Osteoblast (primary cell): ENCODE measurements at regions not wholly inside any gene's neighbourhood (a gene's known extent, or its start where the extent isn't known, plus 50 kb on each side); places are given as distances from the start of the nearest gene placed in this dataset.

Experiments
- DNase-seq: peaks from one replicate; pipeline ENCODE4 v3.0.0; 2011; ENCODE audit warnings: low spot score, mixed read lengths; ENCODE audit not compliant: insufficient read length; ENCODE audit errors: missing footprints
- H2AFZ ChIP-seq: 2 replicates; pipeline ENCODE4 v1.6.0; 2011; ENCODE audit warnings: mild to moderate bottlenecking, low read length
- H3K27ac ChIP-seq: 2 replicates; pipeline ENCODE4 v1.5.1; 2011; ENCODE audit warnings: mild to moderate bottlenecking, low read depth, low read length, moderate library complexity
- H3K27me3 ChIP-seq: 2 replicates; pipeline ENCODE4 v1.6.0; 2012; ENCODE audit warnings: mild to moderate bottlenecking, control low read depth, inconsistent platforms, low read length, moderate library complexity; ENCODE audit not compliant: insufficient read depth
- H3K36me3 ChIP-seq: 2 replicates; pipeline ENCODE4 v1.5.1; 2011; ENCODE audit warnings: mild to moderate bottlenecking, low read length, control low read depth, moderate library complexity; ENCODE audit not compliant: insufficient read depth
- H3K4me1 ChIP-seq: 2 replicates; pipeline ENCODE4 v1.5.1; 2011; ENCODE audit warnings: mild to moderate bottlenecking, low read length, control low read depth, moderate library complexity; ENCODE audit not compliant: insufficient read depth
- H3K4me2 ChIP-seq: 2 replicates; pipeline ENCODE4 v1.6.0; 2011; ENCODE audit warnings: mild to moderate bottlenecking, low read length; ENCODE audit not compliant: insufficient read depth
- H3K4me3 ChIP-seq: fragments of 200-600 bp; sonication (generic); 3 replicates; pipeline ENCODE4 v1.5.1; 2012; ENCODE audit warnings: mild to moderate bottlenecking, low read length, inconsistent platforms; ENCODE audit not compliant: insufficient read depth
- H3K79me2 ChIP-seq: 2 replicates; pipeline ENCODE4 v1.6.0; 2012; ENCODE audit warnings: mild to moderate bottlenecking, low read length, control low read depth, inconsistent platforms; ENCODE audit not compliant: insufficient read depth
- H3K9me3 ChIP-seq: 2 replicates; pipeline ENCODE4 v1.5.1; 2011; ENCODE audit warnings: low read depth, low read length, control low read depth
- H4K20me1 ChIP-seq: 2 replicates; pipeline ENCODE4 v1.6.0; 2012; ENCODE audit warnings: mild to moderate bottlenecking, low read length, control low read depth; ENCODE audit not compliant: insufficient read depth
- TF ChIP-seq, protein P1 (sequence below): IDR thresholded peaks from 2 replicates; pipeline ENCODE4 v1.5.1; 2011; ENCODE audit warnings: mild to moderate bottlenecking, low read depth, low read length, moderate library complexity; ENCODE audit errors: extremely low read depth

DNA sequence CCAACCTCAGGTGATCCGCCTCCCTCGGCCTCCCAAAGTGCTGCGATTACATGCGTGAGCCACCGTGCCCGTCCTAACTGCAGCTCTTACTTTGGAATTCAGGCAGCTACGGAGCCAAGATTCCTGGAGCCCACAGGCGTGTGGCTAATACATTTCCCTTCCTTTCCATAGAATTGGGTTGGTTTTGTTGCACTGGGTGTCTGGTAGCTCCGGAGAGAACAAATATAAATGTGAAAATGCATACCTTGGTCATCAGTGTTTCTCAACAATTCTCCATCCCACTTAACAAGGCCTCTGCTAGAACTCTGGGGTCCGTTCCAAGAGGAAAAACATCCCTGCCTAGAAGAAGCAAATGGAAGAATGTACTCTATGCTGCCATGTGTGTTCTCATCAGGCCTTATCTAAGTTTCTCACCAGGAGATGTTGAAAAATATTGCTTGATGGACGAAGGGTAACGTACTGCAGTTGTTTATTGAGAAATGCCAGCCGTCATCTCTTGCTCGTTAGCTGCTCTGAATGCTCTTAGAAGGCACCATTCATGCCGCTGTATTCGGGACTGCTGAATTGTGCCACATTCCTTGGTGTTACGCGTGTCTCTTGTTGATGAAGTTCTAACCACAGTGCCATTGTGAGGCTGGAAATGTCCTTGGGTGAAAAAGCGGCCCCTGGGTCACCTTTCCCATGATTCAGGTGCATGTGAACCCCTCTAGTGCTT is 50.5 kb upstream of the CD99 start:
- Histone ChIP-seq H3K79me2 (no peaks in the 10 kb centered on the region), H3K4me1 (no peaks in the 10 kb centered on the region), H4K20me1 (no peaks in the 10 kb centered on the region), H3K9me3 (no peaks in the 10 kb centered on the region), H3K27ac (no peak overlapping the region), H3K27me3 (no peaks in the 10 kb centered on the region), H3K36me3 (no peaks in the 10 kb centered on the region), H3K4me2 (no peak overlapping the region), H2AFZ (no peak overlapping the region), H3K4me3 (no peak overlapping the region)
- TF ChIP-seq, protein P1, sequence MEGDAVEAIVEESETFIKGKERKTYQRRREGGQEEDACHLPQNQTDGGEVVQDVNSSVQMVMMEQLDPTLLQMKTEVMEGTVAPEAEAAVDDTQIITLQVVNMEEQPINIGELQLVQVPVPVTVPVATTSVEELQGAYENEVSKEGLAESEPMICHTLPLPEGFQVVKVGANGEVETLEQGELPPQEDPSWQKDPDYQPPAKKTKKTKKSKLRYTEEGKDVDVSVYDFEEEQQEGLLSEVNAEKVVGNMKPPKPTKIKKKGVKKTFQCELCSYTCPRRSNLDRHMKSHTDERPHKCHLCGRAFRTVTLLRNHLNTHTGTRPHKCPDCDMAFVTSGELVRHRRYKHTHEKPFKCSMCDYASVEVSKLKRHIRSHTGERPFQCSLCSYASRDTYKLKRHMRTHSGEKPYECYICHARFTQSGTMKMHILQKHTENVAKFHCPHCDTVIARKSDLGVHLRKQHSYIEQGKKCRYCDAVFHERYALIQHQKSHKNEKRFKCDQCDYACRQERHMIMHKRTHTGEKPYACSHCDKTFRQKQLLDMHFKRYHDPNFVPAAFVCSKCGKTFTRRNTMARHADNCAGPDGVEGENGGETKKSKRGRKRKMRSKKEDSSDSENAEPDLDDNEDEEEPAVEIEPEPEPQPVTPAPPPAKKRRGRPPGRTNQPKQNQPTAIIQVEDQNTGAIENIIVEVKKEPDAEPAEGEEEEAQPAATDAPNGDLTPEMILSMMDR: no peak
- no peak for DNase-seq

DNA sequence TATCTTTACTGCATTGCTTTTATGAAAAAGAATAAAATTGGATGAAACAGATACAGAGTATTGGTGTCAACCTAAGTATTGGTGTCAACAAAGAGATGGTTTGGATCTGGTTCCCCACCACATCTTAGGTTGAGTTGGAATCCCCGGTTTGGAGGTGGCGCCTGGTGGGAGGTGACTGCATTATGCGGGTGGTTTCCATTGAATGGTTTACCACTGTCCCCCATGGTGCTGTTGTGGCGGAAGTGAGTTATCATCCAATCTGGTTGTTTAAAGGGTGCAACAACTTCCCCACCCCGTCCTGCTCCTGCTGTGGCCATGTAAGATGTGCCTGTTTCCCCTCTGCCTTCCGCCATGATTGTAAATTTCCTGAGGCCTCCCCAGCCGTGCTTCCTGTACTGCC is 52.8 kb upstream of the CD99 start:
- H3K27ac ChIP-seq: no peak overlapping the region
- no peak overlapping the region for H3K4me2 ChIP-seq
- TF ChIP-seq, protein P1: no peak

DNA sequence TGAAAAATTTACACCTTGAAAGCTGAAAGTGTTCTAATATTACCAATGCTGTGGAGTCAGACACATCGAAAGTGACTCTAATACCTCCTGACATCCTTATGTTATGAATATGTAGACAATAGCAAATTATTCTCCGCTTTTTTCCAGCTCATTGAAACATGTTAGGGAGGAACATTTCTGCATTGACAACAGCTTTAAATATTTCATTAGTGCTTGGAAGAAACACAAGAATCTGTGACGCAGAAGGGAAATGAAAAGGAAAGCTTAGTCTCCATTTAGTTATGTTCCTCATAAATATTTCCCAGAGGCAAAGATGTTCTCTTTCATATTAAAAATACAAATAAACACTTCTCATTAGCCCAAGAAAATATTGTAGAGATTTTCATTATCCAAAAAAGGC is 55.8 kb upstream of the CD99 start:
- H3K4me2 ChIP-seq: no peak overlapping the region
- H3K9me3 ChIP-seq: no peaks in the 10 kb centered on the region
- TF ChIP-seq, protein P1: no peak
- H3K27ac ChIP-seq: no peak overlapping the region
- H3K27me3 ChIP-seq: no peaks in the 10 kb centered on the region
- H3K4me1 ChIP-seq: no peaks in the 10 kb centered on the region
- no peak overlapping the region for H2AFZ ChIP-seq
- DNase-seq: no peak
- H3K4me3 ChIP-seq: no peak overlapping the region
- H3K79me2 ChIP-seq: no peaks in the 10 kb centered on the region
- no peaks in the 10 kb centered on the region for H3K36me3 ChIP-seq
- no peaks in the 10 kb centered on the region for H4K20me1 ChIP-seq

More for the DNA sequence above, 52.8 kb upstream of the CD99 start:
- H3K79me2 ChIP-seq: no peaks in the 10 kb centered on the region
- H3K27me3 ChIP-seq: no peaks in the 10 kb centered on the region
- no peak for DNase-seq
- no peaks in the 10 kb centered on the region for H3K9me3 ChIP-seq
- no peaks in the 10 kb centered on the region for H3K4me1 ChIP-seq
- H3K36me3 ChIP-seq: no peaks in the 10 kb centered on the region
- no peak overlapping the region for H2AFZ ChIP-seq
- no peak overlapping the region for H3K4me3 ChIP-seq
- no peaks in the 10 kb centered on the region for H4K20me1 ChIP-seq

DNA sequence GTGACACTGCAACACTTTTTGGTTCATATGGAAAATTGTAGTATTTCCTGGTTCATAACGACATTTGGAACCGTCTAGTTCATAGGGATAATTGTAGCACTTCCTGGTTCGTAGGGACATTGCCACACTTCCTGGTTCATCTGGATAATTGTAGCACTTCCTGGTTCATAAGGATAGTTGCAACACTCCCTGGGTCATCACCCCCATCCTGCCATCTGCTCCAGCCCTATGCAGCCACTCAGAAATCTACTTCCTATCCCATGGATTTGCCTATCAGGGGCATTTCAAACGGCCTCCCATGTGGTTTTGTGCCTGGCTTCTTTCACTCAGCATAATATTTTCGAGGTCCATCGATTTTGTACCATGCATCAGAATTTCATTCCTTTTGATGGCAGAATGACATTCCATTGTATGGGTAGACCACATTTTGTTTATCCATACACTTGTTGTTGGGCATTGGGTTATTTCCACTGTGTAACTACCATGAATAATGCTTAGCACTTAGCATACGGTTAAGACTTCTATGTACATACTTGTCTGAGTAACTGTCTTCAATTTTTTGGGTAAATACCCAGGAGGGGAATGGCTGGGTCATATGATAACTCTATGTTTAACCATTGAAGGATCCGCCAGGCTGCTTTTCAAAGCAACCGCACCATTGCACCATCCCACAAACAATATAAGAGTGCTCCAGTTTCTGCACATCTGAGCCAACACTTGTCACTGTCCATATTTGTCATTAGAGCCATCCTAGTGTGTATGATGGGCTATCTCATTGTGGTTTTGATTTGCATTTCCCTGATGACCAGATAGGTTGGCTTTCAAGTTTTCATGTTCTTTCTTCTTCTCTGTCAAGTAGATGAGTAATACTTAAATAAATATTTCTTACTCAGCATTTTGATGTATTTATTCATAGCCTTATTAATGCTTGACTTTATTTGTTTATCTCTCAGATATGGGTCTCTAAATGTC is 58.3 kb upstream of the CD99 start:
- no peak overlapping the region for H3K27ac ChIP-seq
- no peak for DNase-seq
- TF ChIP-seq, protein P1: no peak
- no peaks in the 10 kb centered on the region for H3K9me3 ChIP-seq
- H3K79me2 ChIP-seq: no peaks in the 10 kb centered on the region
- H4K20me1 ChIP-seq: no peaks in the 10 kb centered on the region
- no peaks in the 10 kb centered on the region for H3K36me3 ChIP-seq
- H3K4me2 ChIP-seq: no peak overlapping the region
- H3K4me1 ChIP-seq: no peaks in the 10 kb centered on the region
- no peak overlapping the region for H2AFZ ChIP-seq
- no peak overlapping the region for H3K4me3 ChIP-seq
- no peaks in the 10 kb centered on the region for H3K27me3 ChIP-seq
